Heart left ventricle (tissue), 13 donors: ENCODE measurements at regions not wholly inside any gene's neighbourhood (a gene's known extent, or its start where the extent isn't known, plus 50 kb on each side); places are given as distances from the start of the nearest gene placed in this dataset.

Experiments used
- POLR2A ChIP-seq, 2 donors: fragments of 450-650 bp; IDR thresholded peaks; one replicate each; pipeline ENCODE4 v1.6.1; 2017; ENCODE audit warnings: antibody characterized with exemption in 2 of 2, mild to moderate bottlenecking in 2 of 2, moderate library complexity in 2 of 2
- TF ChIP-seq, protein P1 (sequence below), 12 donors: fragments of 200-600 bp; sonication (generic) in 4 of 12; IDR thresholded peaks; one replicate each; pipeline versions ENCODE4 v1.5.0 to v1.8.0; 2018 to 2022; ENCODE audit warnings: antibody characterized with exemption in 12 of 12, mild to moderate bottlenecking in 5 of 12
- donor health status: ischemic (EF 13 %, LVEDD 7.1; RV severe dilation, severe dysfunction).
- donor health status: DM: no; HTN: yes; CAD: no.
- donor health status: DM: no; HTN: no; CAD: no.
- donor health status: ischemic (EF 25% LVEDD 6.9; RV normal size, moderate dysfunction).
- donor health status: ischemic (EF 25% LVEDD 5.7; RV mildly dilated, moderate dysfunction).
- donor health status: ischemic (EF 35%, LVEDD 5.7; RV mildly dilated, moderate dysfunction).
- donor health status: nonischemic (EF 11% LVEDD 7.7; RV severe dilation, severe dysfunction).
- donor health status: DM: yes; HTN: yes; CAD: no.
- donor health status: PGD.
- donor health status: ischemic (EF 29% LVEDD 5.4; RV normal size, mild dysfunction).
- donor health status: nonischemic (EF 23%, LVEDD 6.1; RV moderate dilation, normal function).

GRCh38 chr1:213840575-213840974 is 147.2 kb upstream of the PROX1 start:
- no peak for TF ChIP-seq POLR2A (IDR thresholded peaks at IDR 0.05)
- TF ChIP-seq, protein P1, sequence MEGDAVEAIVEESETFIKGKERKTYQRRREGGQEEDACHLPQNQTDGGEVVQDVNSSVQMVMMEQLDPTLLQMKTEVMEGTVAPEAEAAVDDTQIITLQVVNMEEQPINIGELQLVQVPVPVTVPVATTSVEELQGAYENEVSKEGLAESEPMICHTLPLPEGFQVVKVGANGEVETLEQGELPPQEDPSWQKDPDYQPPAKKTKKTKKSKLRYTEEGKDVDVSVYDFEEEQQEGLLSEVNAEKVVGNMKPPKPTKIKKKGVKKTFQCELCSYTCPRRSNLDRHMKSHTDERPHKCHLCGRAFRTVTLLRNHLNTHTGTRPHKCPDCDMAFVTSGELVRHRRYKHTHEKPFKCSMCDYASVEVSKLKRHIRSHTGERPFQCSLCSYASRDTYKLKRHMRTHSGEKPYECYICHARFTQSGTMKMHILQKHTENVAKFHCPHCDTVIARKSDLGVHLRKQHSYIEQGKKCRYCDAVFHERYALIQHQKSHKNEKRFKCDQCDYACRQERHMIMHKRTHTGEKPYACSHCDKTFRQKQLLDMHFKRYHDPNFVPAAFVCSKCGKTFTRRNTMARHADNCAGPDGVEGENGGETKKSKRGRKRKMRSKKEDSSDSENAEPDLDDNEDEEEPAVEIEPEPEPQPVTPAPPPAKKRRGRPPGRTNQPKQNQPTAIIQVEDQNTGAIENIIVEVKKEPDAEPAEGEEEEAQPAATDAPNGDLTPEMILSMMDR (IDR thresholded peaks at IDR 0.05) = no peak
